Activated CD4-positive, alpha-beta T cell treated with anti-CD3 and anti-CD28 coated beads, Interleukin-2, Interleukin-4, amounts not matched to agents 100 ng/mL and 50 ng/mL, durations not matched to agents 16 hours and 8 hours (primary cell): ENCODE measurements at regions not wholly inside any gene's neighbourhood (a gene's known extent, or its start where the extent isn't known, plus 50 kb on each side); places are given as distances from the start of the nearest gene placed in this dataset.
A peak's percentile ranks its signal among the peaks of the same experiment; 100 is the strongest.
"Not testable (repeated sequence)": the region's sequence is repeated elsewhere in the genome, so short reads cannot be mapped to it uniquely, and the experiment has no call there.

ENCODE experiments used
- DNase-seq: peaks from one replicate; pipeline ENCODE4 v3.0.0-alpha.2; 2020; ENCODE audit warnings: low spot score

DNA sequence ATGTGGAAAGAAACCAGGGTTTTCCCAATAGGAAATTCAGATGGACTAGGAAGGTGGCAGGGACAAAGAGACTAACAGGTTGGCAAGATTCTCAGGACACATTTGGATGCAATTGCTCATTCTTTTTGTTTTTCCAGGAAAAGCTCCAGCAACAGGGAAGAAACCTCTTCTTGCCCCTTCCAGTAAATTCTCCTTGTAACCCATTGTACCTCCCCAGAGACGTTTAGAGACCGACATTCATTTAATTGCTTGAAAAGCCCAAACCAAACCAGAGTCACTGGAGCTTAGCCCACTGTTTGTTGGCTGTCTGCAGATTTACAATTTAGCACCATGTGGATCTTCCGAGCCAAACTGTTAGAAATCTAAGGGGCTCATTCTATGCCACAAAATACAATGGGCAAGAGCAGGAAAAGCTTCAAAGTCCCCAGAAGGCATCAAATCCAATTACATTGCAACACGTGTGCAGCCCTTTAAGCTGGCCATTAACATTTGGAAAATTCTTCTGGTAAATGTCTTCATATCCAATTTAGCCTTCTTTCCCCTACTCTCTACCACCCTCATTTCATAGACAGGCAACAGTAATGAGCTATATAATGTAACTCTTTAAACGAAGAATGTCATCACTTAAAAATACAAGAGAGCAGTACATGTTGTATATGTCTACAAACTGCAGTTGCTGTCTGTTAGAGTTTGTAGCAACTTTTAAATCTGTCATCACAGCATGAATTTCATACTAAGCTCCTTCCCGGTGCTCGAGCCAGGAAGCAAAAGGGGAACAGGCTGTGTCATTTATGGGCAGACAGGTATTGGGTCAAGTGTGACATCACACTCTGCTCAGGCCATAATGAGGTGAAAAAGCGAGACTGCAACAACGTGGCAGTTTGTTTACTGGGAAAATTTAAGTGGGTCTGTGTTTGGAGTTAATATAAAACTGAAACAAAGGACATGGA is 235.6 kb upstream of the HNRNPA3 start:
- no peak for DNase-seq

DNA sequence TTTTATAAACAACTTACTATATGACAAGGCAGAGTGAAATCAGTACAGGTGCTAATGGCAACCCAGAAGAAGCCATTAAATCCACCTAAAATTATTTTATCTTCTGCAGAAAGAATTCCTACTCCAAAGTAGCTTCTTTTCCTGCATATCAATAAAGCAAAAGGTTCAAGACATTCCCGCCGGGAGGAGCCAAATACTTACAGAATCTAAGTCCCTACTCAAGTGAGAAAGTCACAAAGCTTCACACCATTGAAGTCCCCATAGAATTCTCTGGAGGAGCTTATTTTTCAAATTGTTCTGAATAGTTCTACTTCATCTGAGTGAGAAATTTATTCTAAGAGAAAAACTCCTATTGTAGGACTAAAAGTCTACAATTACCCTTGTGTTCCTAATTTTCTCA is 233.7 kb upstream of the HNRNPA3 start:
- no peak for DNase-seq

DNA sequence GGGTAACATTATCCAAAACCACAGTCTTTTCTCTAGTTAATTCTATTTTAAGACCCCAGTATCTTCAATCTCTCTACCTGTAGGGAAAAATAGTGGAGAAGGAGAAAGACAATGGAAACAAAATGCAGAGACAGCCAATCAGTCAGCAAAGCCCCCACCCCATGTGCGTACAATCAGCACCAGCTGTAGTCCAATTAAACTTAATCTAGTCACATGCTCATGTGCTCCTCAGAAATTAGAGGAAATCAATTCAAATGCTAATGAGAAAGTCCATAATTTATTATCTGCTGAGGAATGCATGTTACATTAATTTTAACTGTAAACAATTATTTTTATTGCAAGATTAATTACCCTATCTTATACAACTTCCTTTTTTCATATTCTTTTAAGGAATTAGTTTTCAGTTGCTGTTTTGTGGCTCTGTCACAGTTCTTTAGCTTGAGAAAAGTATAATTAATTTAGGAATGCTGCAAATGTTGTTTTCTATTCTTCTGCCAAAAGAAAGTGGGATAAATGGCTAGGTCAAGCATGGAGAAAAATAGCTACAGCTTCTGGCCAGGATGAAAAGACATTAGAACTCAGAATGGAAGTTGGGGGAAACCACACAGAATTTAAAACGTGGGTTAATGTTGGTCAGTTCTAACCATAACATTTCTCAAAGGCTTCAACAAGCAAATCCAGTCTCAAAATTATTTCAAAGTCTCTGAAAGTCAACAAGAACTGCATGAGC is 232.4 kb upstream of the HNRNPA3 start:
- DNase-seq, result no peak

DNA sequence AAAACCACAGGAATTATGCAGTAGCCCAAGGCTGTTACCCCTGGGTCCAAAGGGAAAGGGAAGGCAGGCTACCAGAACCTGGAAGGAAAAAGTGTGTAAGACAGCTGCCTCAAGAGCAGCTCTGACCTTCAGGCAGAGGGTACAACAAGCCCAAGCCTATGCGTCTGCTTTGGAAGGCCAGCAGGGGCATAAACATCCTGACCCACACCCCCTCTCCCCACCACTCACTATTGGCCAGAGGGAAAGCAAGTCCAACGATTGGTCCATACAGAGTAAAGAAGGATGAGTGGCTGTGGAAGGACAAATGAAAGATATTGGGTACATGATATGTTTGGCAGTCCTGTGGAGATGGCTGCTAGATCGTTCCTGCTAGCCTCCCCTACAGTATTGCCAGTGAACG is 227.6 kb upstream of the HNRNPA3 start:
- DNase-seq, result no peak

DNA sequence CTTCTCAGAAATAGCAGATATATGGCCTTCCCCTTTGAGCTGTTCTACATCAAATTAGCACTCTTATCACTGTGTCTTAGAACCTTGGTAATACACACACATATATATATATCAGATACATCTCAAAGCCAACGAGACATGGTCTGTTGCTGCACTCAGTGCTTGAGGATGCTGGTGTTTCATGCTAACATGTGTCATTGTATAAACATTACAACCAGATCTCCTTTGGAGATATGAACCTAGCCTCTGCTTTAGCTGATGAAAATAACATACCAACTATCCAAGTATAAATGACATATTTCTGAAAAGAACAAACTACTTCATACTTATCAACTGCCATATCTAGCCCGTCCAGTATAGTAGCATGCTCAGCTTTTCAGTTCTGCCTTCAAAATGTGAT is 226.7 kb upstream of the HNRNPA3 start:
- no peak for DNase-seq

DNA sequence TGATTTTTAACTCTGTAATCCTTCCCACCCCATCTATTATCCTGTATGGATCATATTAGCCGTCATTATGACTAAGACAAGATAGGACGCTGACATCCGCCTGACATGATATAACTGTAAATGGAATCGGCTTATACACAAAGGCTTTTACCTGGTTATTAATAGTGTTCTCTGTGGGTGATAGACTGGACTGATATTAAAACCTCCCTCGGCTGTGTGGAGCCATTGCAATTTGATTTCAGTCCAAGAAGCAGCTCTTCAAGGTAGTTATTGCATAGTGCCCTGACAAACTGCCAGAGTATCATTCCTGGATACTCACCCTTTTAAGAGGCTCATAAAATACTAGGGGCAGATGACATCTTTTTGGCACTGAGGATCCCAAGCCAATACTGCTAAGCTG is 226.1 kb upstream of the HNRNPA3 start:
- no peak for DNase-seq

DNA sequence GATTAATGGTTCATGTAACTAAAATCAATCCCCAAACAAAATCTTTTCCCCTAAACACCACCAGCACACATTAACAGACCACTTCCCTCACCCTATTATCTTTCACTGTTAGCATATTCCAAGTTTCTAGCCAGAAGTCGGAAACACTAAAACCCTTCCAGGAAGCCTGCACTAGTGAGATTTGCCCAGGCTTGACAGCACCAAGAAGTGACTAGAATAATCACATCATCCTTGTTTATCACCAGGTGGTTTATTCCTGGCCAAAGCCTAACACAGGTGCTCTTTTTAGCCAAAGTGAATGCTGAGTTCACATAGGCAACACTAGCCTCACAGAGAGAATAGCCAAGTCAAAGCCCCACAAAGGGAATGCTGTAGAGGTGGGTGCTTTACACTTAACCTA is 221.2 kb upstream of the HNRNPA3 start:
- no peak for DNase-seq

DNA sequence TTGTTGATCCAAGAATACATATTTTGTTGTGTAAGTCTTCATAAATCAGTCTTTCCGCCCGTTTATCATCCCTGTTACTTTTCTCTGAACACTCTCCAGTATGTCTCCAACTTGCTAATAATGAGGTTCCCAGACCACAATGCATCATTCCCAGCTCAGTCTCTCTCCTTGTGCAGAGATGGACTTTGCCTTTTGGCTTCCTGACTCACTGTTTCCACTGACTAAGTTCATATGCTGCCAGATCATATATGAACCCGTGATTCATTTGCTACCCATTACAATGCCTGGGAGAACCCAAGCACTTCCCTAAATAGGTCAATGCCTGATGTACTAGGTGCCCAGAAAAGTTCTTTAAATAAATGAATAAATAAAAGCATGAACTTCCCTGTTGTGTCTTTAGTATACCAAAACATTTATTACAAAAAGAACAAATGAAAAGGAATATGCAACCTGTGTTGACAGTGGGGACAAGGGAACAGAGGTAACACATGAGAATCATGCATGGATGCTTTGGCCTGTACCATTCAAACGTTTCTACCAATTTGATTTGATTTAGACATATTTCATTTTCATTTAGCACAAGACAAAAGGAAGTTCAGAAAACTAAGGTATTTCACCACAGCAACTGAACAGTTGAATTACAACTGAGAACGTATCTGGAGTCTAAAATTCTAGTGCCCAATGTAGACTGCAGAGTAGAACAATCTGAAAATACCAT is 215.4 kb upstream of the HNRNPA3 start:
- DNase-seq, result peak; percentile 76

DNA sequence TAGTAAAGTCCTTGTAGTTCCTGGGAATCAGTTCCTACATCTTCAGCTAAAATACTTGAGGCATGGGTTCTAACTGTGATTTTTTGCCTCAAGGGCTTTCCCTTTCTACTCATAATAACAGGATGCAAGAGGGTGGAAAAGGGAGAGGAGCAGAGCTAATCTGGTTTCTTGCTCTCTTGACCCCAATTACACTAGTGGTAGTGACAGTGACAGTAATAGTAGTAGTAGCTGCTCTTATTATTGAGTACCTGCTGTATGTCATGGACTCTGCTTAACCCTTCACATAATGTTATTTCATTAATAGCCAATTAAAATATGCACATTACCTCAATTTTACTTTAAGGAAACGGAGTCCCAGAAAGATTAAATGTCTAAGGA is 214.8 kb upstream of the HNRNPA3 start:
- no peak for DNase-seq

DNA sequence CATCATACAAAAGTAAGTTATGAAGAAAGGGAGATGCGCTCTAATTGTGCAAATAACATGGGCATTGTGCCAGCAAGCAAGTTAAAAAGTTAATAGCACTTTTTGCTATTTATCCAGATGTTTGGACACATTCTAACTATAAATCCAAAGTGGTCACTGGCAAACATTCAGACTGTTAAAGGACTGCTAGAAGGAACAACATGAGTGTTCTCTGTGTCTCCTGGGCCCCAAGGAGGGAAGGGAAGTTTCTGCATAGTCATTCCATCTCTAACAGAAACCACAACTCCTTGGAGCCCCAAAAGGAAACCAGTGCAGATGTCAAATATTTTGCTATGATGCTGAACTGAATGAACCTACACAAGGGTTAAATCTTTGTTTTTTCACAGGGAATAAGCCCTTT is 213.3 kb upstream of the HNRNPA3 start:
- peak; percentile 53 for DNase-seq

DNA sequence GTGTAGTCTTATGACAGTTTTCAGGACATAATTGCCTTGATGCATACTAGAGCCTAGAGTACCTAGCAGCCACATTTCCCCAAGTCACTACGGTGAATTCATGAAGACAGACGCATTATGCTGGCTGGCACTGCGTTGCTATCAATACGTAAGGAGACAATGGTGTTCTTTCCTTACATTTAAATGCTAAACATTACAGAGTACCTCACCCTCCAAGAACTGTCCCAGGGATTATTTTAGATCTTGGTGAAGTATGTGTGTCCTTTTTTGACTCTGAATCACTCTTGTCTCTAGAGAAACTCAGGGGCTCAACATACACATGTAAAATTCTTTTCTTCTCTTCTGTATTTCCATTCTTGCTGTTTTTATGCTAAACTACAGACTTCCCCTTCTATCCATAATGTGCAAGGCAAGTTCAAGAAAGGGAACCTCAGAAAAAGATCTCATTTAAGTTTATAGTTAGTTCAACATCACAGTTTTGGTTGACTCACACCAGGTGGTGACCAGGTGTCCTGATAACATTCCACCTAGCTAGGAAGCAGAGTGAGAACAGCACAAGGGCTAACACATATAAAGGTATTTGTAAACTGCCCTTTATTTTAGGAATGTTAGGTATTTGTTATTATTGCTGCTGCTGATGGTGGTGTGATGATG is 212.4 kb upstream of the HNRNPA3 start:
- DNase-seq, result no peak

DNA sequence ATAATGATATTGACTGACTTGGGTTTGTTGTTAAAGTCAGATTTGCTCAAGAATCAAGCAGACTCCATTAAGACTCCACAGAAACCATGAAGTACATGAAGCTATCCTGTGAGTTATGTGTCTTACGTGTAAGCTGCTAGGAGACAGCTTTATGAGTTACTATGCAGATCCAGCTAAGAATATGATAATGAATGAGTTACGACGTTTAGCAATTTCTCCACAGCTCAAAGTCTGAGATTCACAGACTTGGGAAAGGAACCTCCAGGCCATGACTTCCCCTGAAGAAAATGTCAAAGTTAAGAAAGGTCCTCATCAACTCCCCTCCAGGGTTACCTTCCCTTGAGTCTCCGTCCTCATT is 211.9 kb upstream of the HNRNPA3 start:
- no peak for DNase-seq

DNA sequence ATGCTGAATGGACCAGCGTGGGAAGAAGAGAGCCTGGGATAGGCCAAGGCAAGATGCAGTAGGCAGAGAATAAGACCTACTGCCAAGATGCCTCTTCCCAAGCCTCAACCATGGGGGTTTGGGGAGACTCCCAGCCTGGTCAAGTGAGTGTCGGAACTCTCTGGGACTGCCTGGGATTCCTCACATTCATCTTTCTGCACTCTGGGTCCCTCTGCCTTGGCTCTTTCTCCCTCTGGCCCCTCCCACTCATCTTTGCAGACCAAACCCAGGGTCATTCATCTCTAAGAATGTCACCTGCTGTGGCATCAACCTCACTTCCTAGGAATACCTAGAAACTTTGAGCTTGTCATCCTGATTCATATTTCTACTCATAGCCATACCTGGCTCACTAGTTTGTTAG is 211.3 kb upstream of the HNRNPA3 start:
- no peak for DNase-seq

DNA sequence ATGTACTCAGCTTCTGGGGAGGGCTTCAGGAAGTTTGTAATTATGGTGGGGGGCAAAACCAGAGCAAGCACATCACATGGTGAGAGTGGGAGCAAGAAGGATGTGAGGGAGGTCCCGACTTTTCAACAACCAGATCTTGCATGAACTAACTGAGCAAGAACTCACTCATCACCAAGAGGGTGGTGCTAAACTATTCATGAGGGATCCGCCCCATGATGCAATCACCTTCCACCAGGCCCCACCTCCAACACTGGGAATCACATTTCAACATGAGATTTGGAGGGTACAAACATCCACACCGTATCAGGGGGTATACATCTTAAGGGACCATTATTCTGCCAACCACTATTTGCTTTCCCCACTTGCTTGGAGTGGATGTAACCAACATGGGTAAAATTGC is 209.6 kb upstream of the HNRNPA3 start:
- no peak for DNase-seq

DNA sequence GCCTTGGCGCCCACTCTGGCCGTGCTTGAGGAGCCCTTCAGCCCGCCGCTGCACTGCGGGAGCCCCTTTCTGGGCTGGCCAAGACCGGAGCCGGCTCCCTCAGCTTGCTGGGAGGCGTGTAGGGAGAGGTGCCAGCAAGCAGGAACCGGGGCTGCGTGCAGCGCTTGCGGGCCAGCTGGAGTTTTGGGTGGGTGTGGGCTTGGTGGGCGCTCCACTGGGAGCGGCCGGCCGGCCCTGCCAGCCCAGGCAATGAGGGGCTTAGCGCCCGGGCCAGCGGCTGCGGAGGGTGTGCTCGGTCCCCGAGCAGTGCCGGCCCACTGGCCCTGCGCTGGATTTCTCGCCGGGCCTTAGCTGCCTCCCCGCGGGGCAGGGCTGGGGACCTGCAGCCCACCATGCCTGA is 204.9 kb upstream of the HNRNPA3 start:
- DNase-seq, result not testable (repeated sequence)

DNA sequence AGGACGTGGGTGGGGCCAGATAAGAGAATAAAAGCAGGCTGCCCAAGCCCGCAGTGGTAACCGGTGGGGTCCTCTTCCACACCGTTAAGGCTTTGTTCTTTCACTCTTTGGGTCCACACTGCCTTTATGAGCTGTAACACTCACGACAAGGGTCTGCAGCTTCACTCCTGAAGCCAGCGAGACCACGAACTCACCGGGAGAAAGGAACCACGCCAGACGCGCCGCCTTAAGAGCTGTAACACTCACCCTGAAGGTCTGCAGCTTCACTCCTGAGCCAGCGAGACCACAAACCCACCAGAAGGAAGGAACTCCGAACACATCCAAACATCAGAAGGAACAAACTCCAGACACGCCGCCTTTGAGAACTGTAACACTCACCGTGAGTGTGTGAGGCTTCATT is 203.9 kb upstream of the HNRNPA3 start:
- DNase-seq, result not testable (repeated sequence)

DNA sequence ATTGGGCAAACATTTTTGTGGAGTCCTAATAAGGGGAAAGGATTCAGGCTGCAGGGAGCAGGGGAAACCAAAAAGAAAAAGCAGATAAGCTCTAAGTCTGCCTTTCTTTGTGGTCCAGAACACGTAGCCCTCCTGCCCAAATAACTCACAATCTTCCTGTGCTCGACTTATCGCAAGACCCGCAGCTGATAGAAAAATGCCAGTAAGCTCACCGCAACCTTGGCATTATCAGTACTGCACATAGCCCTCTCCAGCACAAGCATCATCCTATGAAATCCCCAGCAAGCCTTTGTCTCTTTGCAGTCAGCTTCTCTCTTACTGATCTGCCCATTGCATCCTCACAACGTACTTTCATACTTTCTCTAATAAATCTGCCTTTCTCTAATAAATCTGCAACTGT is 202.4 kb upstream of the HNRNPA3 start:
- no peak for DNase-seq

DNA sequence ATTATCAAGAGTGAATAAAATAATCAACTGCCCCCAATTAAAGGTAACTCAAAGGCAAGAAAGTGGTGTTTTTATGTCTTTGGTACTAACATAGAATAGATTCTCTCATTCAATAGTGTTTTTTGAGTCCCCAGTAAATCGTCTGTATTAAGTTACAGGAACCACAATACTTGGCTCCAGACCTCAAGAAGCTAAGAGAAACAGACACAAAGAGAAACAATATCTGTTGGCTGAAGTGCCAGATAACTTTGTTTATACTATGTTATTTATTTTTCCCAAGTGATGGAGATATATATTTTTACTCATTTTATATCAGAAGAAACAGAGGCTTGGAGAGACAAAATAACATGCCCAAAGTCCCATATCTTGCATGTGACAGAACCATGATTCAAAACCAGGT is 201.7 kb upstream of the HNRNPA3 start:
- DNase-seq, result no peak

DNA sequence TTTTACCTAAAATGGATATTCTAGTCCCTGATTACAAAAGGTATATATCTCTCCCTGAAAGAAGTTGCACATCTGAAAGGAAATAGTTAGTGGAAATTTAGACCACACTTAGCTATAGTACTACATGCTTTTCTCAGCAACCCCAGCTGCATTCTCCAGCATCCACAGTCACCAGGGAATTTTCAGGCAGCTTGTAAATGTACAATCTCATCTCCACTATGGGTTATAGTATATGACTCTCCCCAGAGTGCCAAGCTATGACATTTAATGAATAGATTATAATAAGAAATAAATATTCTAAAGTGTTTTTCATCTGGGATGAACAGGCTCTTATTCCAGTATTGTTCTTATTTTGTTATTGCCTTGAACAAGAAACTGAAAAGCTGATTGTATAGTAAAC is 197.6 kb upstream of the HNRNPA3 start:
- DNase-seq, result no peak

DNA sequence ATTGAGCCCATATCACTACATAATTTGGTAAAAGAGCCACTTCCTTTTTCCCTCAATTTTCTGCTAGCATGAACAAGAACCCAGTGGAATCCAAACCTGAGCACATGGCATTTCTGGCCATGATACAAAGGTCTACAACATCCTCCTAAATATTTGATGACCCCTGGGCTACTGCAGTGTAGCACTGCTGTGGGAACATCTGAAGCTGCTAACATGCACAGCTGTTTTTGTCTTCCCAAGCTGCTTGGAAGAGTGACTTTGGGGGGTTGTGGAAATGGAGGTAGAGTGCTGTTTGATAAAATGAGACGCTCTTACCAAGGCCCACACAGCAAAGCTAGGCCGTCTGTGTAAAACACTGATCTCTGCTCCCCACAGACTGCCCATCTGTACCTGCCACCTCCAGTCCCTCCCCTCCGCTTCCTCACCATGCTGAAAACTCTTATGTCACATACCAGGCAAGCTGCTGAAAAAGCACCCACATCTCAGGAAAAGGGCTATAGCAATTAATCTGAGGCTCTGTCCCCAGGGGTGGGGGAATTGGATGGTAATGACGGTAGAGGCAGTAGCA is 197.2 kb upstream of the HNRNPA3 start:
- DNase-seq, result no peak

DNA sequence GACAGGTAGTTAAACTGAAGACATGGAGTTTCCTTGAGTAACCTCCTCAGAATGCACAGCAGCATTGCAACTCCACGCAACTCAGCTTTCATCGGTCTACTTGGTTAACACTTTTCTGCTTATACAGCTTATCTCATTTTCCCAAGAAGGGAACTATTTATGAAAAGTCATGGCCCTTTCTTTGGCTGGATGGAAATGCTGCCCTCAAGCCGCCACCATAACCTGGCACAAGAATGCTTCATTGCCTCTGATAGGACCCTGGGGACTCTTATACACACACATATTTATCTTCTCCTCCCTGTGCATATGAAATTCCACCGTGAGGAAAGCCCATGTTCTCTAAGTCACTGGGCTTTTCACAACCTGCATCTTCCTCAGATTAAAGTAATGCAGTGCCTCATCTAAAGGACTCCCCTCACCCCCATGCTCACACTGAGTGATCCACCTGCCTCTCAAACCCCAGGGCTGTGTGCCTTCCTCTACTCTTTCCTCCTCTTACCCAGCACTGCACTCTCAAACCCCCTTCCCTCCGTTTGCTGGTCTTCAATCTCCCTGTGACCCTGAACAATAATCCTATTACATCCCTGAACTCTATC is 192.0 kb upstream of the HNRNPA3 start:
- no peak for DNase-seq
